WI38 (cell line): ENCODE measurements at regions not wholly inside any gene's neighbourhood (a gene's known extent, or its start where the extent isn't known, plus 50 kb on each side); places are given as distances from the start of the nearest gene placed in this dataset.

Experiments used
- H3K4me3 ChIP-seq: 2 replicates; pipeline ENCODE4 v1.5.1; 2011; ENCODE audit warnings: low read depth, mild to moderate bottlenecking, control low read depth, low read length
- TF ChIP-seq, protein P1 (sequence below): IDR thresholded peaks from 2 replicates; pipeline ENCODE4 v1.5.1; 2012; ENCODE audit warnings: low read depth, mild to moderate bottlenecking, control low read depth, low read length

DNA sequence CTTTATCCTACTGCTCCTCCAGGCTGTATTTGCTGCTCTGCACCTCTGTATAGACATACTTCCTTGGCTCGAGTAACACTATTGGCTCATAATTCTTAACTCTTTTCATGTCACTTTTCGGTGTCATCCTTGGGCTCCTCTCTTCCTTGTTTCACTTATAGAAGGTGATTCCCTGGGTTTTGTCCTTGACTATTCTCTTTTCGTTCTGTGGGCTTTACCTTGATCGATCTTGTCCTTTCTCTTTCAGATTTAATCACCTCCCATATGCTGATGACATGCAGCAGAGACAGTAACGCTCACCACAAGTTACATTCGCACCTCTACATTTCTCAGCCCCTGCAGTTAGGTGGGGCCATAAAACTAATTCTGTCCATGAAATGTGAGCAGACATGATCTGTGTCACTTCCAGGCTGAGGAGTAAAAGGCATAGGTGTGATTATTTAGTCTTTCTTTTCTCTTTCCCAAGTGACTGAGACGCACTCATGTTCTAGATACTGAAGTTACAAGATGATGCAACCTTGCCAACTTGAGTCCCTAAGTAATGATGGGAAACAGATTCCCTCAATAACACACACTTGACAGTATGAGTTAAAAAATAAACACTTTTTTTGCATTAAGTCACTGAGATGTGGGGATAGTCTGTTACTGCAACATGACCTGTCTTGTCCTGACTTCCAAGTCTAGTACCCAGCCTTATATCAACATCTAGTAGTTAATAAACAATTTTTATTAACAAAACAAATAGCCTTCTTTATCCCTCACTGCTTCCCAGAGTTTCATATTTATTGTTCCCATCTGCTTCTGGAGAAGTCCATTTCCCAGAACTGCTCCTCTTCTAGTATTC is 49.9 kb upstream of the HAO2 start:
- H3K4me3 ChIP-seq = no peak overlapping the region
- TF ChIP-seq, protein P1, sequence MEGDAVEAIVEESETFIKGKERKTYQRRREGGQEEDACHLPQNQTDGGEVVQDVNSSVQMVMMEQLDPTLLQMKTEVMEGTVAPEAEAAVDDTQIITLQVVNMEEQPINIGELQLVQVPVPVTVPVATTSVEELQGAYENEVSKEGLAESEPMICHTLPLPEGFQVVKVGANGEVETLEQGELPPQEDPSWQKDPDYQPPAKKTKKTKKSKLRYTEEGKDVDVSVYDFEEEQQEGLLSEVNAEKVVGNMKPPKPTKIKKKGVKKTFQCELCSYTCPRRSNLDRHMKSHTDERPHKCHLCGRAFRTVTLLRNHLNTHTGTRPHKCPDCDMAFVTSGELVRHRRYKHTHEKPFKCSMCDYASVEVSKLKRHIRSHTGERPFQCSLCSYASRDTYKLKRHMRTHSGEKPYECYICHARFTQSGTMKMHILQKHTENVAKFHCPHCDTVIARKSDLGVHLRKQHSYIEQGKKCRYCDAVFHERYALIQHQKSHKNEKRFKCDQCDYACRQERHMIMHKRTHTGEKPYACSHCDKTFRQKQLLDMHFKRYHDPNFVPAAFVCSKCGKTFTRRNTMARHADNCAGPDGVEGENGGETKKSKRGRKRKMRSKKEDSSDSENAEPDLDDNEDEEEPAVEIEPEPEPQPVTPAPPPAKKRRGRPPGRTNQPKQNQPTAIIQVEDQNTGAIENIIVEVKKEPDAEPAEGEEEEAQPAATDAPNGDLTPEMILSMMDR = no peak
